GM18517 (cell line): ENCODE measurements at regions not wholly inside any gene's neighbourhood (a gene's known extent, or its start where the extent isn't known, plus 50 kb on each side); places are given as distances from the start of the nearest gene placed in this dataset.
"Not testable (repeated sequence)": the region's sequence is repeated elsewhere in the genome, so short reads cannot be mapped to it uniquely, and the experiment has no call there.

ENCODE experiments used
- ATAC-seq: cut with Tn5 transposase; IDR thresholded peaks from one replicate; pipeline ENCODE4 v1.9.1; 2021; ENCODE audit warnings: mild to moderate bottlenecking, moderate library complexity; ENCODE audit not compliant: unreplicated experiment

DNA sequence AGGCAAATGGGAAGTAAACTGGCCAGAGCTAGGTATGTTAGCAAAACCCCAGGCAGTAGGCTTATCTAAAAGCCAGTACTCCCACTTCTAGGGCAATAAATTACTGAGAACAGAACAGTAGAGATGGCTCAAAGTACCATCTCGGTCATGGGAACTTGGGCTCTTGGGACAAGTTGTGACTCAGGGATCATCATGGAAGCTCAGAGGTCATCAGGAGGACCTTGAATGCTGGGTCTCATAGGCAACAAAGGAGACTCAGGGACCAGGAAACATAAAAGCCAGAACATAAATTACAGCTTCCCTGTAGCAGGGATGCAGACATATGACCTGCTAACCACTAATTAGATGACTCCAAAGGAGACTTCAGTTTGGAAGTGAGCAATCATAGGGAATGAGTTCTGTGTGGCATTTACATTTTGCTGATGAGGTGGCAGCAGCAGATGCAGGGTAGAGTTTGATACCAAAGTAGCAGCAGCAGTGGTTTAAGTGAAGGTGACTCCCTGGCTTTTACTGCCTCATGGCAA is 97.6 kb upstream of the SCAF11 start:
- no peak for ATAC-seq

- ATAC-seq: no peak
Observed at GRCh38 chr12:46084666-46085631, 94.6 kb upstream of the SCAF11 start.

GRCh38 chr12:46082490-46083200 is 92.3 kb upstream of the SCAF11 start:
- no peak for ATAC-seq

DNA sequence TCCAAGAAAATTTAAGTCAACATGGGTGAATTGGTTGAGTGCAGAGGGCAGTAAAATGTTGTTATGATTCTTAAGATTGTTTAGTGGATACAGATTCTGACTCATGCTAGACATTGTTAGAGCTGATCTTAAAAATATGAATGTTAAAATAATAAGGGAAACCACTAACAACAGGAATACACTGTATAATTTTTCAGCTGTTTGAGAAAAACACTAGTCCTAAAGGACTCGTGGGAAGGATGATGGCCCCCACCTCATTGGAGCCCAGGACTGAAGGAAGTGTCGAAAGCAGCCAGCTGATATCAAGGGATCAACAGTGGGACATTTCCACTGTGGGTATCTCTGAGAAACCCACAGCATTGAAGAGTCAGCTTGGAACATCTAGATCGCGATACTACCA is 82.9 kb upstream of the SCAF11 start:
- no peak for ATAC-seq

DNA sequence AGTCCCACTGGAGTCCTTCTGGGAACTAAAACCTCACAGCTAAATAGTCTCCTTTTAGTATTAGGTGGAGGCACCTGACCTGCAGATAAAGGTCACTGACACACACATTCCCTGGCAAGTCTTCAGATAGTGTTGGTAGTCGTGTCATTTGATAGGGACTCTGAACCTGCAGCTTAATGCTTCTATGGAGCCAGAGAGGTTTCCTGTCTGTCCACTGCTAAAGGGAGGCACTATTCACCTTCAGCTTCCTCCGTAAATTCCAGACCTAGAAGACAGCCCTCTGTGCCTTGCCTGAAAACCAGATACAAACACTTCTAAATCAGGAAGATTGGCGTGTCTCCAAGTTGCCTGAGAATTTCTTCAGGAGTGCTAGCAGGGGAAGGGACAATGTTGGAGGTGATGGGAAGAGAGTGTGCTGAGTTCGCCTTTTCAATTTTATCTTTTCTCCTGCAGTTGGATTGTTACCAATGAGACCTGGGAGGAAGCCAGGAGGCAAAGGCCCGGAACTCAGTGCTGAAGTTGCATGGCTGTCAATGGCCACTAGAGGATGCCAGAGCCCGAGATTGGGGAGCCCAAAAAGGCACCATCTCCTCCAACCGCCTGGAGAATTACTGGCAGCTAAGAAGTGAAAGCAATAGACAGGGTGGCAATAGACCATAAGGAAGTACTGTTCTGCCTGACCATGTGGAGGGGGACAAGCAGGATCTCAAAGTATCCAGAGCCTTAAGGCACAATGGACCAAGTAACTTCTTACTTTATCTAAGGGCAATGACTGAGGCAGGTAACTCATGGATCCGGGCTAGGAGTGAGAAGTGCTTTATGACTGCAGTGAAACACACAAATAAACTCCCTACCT is 81.6 kb upstream of the SCAF11 start:
- peak; percentile 96 for ATAC-seq

DNA sequence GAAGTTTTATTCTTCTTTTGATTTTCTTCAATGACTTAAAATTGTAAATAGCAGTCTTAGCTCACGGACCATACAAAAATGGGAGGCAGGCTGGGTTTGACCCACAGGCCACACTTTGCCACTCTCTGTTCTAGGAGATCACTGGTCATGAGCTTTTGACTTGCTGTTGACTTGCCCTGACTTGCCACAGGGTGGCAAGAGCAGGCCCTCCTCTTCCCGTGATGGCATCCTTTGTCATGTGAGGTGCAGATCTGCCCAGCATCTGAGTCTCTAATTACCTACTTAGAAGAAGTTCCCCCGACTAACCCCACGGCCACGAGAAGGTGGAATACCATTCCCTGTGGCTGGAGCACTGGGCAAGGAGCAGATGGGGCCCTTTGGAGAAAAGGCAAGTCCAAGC is 81.0 kb upstream of the SCAF11 start:
- no peak for ATAC-seq

DNA sequence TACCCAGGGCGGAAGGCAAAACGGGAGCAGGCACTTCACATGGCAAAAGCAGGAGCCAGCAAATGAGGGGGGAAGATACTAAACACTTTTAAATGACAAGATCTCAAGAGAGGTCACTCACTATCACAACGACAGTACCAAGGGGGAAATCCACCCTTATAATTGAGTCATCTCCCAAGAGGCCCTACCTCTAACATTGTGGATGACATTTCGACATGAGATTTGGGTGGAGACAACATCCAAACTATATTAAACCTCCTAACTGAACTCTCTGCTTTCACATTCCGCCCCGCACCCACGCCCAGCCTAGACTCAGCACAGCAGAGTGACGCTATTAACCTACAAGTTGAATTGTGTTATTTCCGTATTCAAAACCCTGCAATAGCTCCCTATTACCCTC is 76.7 kb upstream of the SCAF11 start:
- no peak for ATAC-seq

DNA sequence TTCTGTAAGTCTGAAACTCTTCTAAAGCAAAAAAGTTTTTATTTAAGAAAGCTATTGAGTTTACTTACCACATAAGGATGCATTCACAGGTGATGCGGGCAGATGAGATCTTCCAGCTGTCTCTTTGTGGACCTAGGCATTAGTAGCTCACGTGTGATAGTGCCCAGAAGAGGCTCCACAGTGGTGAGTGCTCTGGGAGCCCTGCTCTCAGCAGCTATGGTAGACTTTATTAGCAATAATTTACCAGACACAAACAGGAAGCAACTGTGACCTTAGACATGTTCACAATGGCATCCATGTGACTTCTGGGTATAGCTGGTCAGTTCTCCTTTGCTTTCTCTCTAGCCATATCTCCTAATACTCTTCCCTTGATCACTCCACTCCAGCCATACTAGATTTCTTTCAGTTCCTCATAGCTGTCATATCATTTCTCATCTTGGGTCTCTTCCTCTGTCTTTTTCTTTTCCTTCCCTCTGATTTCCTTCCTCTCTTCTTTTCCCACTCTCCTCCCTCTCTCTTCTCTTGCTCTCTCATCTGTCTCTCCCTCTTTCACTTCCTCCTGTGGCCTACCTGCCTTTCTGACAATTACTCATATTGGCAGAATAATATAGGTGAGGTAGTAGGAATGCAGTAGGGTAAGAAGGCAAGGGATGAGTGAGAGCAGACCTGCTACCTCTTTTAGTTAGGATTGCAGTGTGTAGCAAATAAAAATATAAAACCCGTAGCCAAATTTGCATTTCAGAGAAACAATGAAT is 75.2 kb upstream of the SCAF11 start:
- ATAC-seq: peak; percentile 74

DNA sequence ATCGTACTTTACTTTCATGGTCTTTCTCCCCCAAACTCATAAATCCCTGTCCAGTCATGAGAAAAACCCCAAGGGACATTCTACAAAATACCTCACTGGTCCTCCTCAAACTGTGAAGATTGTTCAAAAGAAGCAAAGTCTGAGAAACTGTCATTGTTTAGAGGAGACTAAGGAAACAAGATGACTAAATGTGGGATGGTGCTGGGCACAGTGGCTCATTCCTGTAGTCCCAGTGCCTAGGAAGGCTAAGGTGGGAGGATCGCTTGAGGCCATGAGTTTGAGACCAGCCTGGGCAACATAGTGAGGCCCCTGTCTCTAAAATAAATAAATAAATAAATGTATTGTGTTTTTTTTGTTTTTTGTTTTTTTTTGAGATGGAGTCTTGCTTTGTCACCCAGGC is 74.2 kb upstream of the SCAF11 start:
- ATAC-seq: no peak

DNA sequence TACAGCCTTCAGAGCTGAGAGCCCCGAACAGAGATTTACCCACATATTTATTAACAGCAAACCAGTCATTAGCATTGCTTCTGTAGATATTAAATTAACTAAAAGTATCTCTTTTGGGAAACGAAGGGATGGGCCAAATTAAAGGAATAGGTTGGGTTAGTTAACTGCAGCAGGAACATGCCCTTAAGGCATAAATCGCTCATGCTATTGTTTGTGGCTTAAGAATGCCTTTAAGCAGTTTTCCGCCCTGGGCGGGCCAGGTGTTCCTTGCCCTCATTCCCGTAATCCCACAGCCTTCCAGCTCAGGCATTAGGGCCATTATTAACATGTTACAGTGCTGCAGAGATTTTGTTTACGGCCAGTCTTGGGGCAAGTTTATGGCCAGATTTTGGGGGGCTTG is 68.3 kb upstream of the SCAF11 start:
- not testable (repeated sequence) for ATAC-seq

- ATAC-seq: no peak
Observed at GRCh38 chr12:46050805-46051204, 60.4 kb upstream of the SCAF11 start.

- ATAC-seq: no peak
Observed at GRCh38 chr12:46049665-46050064, 59.3 kb upstream of the SCAF11 start.

DNA sequence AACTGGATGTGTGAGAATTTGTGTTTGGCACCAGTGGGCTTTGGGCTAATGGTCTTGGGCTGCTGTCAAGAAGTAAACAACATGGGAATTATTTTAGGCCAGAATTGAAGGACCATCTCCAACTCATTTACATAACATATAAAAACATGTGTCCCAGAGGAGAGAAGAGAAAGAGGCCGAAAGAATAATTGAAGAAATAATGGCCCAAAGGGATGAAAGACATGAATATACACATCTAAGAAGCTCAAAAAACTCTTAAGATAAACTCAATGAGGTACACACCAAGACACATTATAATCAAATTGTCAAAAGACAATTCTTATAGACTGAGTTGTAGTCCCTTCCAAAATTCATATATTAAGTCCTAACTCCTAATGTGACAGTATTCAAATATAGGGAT is 56.1 kb upstream of the SCAF11 start:
- ATAC-seq: no peak

GRCh38 chr12:46043972-46044520 is 53.7 kb upstream of the SCAF11 start:
- no peak for ATAC-seq
